KMS-11 (cell line): ENCODE measurements at regions not wholly inside any gene's neighbourhood (a gene's known extent, or its start where the extent isn't known, plus 50 kb on each side); places are given as distances from the start of the nearest gene placed in this dataset.

ENCODE experiments used
- H2AFZ ChIP-seq: fragments of 200-600 bp; sonication (generic); 2 replicates; pipeline ENCODE4 v1.6.1; 2016; ENCODE audit warnings: antibody characterized with exemption, mixed run types, low read depth
- H3K27ac ChIP-seq: fragments of 200-600 bp; sonication (generic); 2 replicates; pipeline ENCODE4 v1.6.1; 2016; ENCODE audit warnings: mild to moderate bottlenecking, mixed run types
- H3K27me3 ChIP-seq: fragments of 200-600 bp; sonication (generic); 2 replicates; pipeline ENCODE4 v1.6.1; 2017; ENCODE audit warnings: mild to moderate bottlenecking, low read depth, mixed run types, moderate library complexity; ENCODE audit not compliant: insufficient read depth
- H3K36me3 ChIP-seq: fragments of 200-600 bp; sonication (generic); 2 replicates; pipeline ENCODE4 v1.6.1; 2017; ENCODE audit warnings: mild to moderate bottlenecking, mixed run types; ENCODE audit not compliant: insufficient read depth
- H3K4me1 ChIP-seq: fragments of 200-600 bp; sonication (generic); 2 replicates; pipeline ENCODE4 v1.6.1; 2016; ENCODE audit warnings: mild to moderate bottlenecking, low read depth, mixed run types; ENCODE audit not compliant: poor library complexity, severe bottlenecking
- H3K4me2 ChIP-seq: fragments of 200-600 bp; sonication (generic); 2 replicates; pipeline ENCODE4 v1.7.0; 2016; ENCODE audit warnings: mild to moderate bottlenecking, mixed run types
- H3K4me3 ChIP-seq: fragments of 200-600 bp; sonication (generic); IDR thresholded peaks from 2 replicates; pipeline ENCODE4 v1.6.1; 2017; ENCODE audit warnings: low read depth, low read length, mixed read lengths; ENCODE audit not compliant: insufficient read depth
- H3K79me2 ChIP-seq: fragments of 200-600 bp; sonication (generic); 2 replicates; pipeline ENCODE4 v1.6.1; 2016; ENCODE audit warnings: low read depth, mixed run types; ENCODE audit not compliant: insufficient read depth
- H3K9ac ChIP-seq: fragments of 200-600 bp; sonication (generic); 2 replicates; pipeline ENCODE4 v1.6.1; 2016; ENCODE audit warnings: mild to moderate bottlenecking, mixed run types
- H4K20me1 ChIP-seq: fragments of 200-600 bp; sonication (generic); 2 replicates; pipeline ENCODE4 v1.6.1; 2016; ENCODE audit warnings: mild to moderate bottlenecking, mixed run types; ENCODE audit not compliant: insufficient read depth
- TF ChIP-seq, protein P1 (sequence below): fragments of 200-600 bp; sonication (generic); conservative IDR thresholded peaks from 2 replicates; pipeline ENCODE4 v1.6.1; 2017; ENCODE audit warnings: low read depth, mild to moderate bottlenecking, antibody characterized with exemption, low read length, moderate library complexity, mixed read lengths

DNA sequence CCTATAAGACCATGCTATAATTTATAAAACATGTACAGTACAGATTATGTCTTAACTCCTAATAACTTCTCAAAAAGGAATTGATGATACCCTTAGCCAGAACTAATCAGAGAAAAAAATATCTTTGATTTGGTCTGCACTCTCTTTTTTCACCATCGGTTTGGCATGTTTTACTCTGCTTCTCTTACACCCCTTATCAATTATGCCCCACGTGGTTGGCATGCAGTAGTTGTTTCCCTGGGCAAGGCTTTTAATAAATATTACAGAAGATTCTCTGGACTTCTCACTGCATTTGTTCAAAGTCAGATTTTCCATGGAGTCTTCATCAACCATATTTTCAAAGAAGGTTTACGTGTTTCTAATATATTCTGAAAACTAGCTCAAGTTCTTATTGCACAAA is 167.4 kb upstream of the LRIG3 start:
- H3K4me3 ChIP-seq = no peak overlapping the region
- H3K27ac ChIP-seq = no peak overlapping the region
- H3K9ac ChIP-seq = no peak overlapping the region
- TF ChIP-seq, protein P1, sequence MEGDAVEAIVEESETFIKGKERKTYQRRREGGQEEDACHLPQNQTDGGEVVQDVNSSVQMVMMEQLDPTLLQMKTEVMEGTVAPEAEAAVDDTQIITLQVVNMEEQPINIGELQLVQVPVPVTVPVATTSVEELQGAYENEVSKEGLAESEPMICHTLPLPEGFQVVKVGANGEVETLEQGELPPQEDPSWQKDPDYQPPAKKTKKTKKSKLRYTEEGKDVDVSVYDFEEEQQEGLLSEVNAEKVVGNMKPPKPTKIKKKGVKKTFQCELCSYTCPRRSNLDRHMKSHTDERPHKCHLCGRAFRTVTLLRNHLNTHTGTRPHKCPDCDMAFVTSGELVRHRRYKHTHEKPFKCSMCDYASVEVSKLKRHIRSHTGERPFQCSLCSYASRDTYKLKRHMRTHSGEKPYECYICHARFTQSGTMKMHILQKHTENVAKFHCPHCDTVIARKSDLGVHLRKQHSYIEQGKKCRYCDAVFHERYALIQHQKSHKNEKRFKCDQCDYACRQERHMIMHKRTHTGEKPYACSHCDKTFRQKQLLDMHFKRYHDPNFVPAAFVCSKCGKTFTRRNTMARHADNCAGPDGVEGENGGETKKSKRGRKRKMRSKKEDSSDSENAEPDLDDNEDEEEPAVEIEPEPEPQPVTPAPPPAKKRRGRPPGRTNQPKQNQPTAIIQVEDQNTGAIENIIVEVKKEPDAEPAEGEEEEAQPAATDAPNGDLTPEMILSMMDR = no peak
- no peaks in the 10 kb centered on the region for H3K79me2 ChIP-seq
- H4K20me1 ChIP-seq = no peaks in the 10 kb centered on the region
- no peak overlapping the region for H3K4me2 ChIP-seq
- H3K36me3 ChIP-seq = no peaks in the 10 kb centered on the region
- H2AFZ ChIP-seq = no peak overlapping the region
- H3K27me3 ChIP-seq = no peaks in the 10 kb centered on the region
- no peaks in the 10 kb centered on the region for H3K4me1 ChIP-seq

- no peaks in the 10 kb centered on the region for H4K20me1 ChIP-seq
- no peak overlapping the region for H3K9ac ChIP-seq
- H3K36me3 ChIP-seq = no peaks in the 10 kb centered on the region
These were observed 166.9 kb upstream of the LRIG3 start for GRCh38 chr12:59087077-59087673.

GRCh38 chr12:59086126-59086525 is 165.8 kb upstream of the LRIG3 start:
- Histone ChIP-seq H2AFZ (no peak overlapping the region), H3K27me3 (no peaks in the 10 kb centered on the region), H4K20me1 (no peaks in the 10 kb centered on the region), H3K4me1 (no peaks in the 10 kb centered on the region), H3K79me2 (no peaks in the 10 kb centered on the region), H3K36me3 (no peaks in the 10 kb centered on the region), H3K4me3 (no peak overlapping the region), H3K4me2 (no peak overlapping the region), H3K9ac (no peak overlapping the region), H3K27ac (no peak overlapping the region)
- TF ChIP-seq, protein P1 = no peak

More at GRCh38 chr12:59087077-59087673, 166.9 kb upstream of the LRIG3 start:
- Histone ChIP-seq H3K27me3 (no peaks in the 10 kb centered on the region), H3K79me2 (no peaks in the 10 kb centered on the region), H3K27ac (no peak overlapping the region), H3K4me2 (no peak overlapping the region), H3K4me3 (no peak overlapping the region), H2AFZ (no peak overlapping the region), H3K4me1 (no peaks in the 10 kb centered on the region)
- TF ChIP-seq, protein P1 = 0 out of 2 replicates have a peak, but pooled peaks have one; percentile 26

GRCh38 chr12:59085690-59086089 is 165.4 kb upstream of the LRIG3 start:
- Histone ChIP-seq H3K79me2 (no peaks in the 10 kb centered on the region), H2AFZ (no peak overlapping the region), H3K4me1 (no peaks in the 10 kb centered on the region), H3K36me3 (no peaks in the 10 kb centered on the region), H3K27ac (no peak overlapping the region), H3K4me3 (no peak overlapping the region), H4K20me1 (no peaks in the 10 kb centered on the region), H3K4me2 (no peak overlapping the region), H3K9ac (no peak overlapping the region), H3K27me3 (no peaks in the 10 kb centered on the region)
- TF ChIP-seq, protein P1 = no peak
